ENCODE measurements at regions not wholly inside any gene's neighbourhood (a gene's known extent, or its start where the extent isn't known, plus 50 kb on each side); places are given as distances from the start of the nearest gene placed in this dataset.

DNA sequence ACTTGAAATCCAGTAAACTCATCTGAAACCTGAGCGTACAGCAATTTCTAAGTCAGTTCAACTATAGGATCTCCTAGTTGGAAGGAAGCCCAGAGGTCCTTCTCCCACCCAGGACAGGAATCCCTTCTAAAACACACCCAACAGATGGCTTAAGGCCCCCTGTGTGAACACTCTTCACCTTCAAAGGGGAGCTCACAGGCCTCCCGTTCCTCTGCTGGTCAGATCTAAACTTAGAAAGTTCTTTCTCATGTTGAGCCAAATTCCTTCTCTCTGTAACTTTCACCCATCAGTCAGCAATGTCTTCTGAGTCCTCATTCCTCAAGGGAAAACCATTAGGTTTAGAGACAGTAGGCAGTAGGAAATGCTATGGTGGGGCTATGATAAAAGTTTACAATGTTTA, 355.2 kb downstream of the PCNX1 start:
- DNase-seq (ENCODE audit: low read depth), result no peak
- in situ Hi-C loops (cut with HindIII; ENCODE audit: low pct_unique_long_range_greater_than_20kb, low sequenced_read_pairs), result no loop called here

DNA sequence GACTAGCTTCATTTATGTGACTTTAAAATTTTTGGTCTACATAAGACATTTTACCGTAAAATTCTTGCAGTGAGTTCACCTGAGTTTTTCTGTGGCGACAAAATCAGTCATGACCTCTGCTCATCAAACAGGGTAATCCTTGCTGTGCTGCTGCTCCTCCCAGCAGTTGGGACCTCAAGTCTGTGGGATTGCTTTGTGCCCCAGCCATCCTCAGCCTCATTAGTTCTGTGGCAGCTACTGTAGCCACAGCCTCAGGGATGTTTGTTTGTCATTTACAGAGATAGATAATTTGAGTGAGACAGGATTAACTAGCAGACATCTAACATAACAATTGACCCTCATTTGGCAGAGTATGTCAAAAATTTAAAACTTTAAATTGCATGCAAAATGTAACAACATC, 357.0 kb downstream of the PCNX1 start:
- in situ Hi-C loops (cut with HindIII; ENCODE audit: low pct_unique_long_range_greater_than_20kb, low sequenced_read_pairs), result no loop called here
- DNase-seq (ENCODE audit: low read depth), result no peak

DNA sequence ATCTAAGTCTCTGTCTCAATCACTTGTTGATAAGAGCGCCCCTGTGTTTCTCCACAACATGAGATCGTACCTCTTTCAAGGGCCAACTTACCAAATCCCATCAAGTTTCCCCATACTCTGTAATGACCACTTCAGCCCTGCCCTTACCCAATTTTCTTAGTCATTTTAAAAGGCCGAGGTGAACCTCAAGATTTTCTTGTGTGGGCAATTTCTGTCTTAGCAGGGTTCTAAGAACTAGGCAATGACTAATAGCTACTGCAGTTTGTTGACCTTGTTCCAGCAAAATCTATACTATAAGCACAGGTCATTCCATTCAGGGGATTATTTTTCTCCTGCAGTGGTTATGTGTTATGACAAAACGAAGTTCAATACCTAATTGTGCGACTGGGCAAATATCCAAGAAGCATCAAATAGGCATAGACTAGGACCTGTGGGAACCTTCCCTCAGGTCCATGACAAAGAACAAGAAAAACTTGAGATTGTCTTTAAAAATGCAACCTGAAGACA, 359.8 kb downstream of the PCNX1 start:
- DNase-seq (ENCODE audit: low read depth), result no peak
- in situ Hi-C loops (cut with HindIII; ENCODE audit: low pct_unique_long_range_greater_than_20kb, low sequenced_read_pairs), result no loop called here

DNA sequence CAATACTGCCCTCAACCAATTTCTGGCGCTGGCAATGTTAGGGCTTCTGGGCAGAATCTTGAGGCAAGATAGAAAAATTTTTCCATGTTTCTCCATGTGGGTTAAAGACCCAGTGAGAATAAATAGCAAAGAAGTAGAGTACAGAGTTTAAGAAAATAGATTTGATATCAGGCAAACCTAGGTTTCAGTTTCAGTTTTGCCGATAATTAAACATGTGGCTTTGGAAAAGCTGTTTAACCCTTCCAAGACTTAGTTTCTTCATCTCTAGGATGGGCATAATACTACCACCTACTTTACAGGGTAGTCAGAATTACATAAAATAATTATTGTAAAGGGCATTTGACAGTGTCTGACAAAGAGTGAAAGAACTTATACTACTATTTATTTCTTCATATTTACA, 360.4 kb downstream of the PCNX1 start:
- no peak for DNase-seq (ENCODE audit: low read depth)
- in situ Hi-C loops (cut with HindIII; ENCODE audit: low pct_unique_long_range_greater_than_20kb, low sequenced_read_pairs), result no loop called here

DNA sequence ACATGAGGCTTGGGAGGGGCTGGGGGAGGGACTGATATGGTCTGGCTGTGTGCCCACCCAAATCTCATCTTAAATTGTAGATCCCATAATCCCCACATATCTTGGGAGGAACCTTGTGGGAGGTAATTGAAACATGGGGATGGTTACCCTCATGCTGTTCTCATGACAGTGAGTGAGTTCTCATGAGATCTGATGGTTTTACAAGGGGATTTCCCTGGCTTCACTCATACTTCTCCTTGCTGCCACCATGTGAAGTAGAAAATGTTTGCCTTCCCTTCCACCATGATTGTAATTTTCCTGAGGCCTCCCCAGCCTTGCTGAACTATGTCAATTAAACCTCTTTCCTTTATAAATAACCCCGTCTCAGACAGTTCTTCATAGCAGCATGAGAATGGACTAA, 362.9 kb downstream of the PCNX1 start:
- in situ Hi-C loops (cut with HindIII; ENCODE audit: low pct_unique_long_range_greater_than_20kb, low sequenced_read_pairs), result no loop called here
- DNase-seq (ENCODE audit: low read depth), result no peak

DNA sequence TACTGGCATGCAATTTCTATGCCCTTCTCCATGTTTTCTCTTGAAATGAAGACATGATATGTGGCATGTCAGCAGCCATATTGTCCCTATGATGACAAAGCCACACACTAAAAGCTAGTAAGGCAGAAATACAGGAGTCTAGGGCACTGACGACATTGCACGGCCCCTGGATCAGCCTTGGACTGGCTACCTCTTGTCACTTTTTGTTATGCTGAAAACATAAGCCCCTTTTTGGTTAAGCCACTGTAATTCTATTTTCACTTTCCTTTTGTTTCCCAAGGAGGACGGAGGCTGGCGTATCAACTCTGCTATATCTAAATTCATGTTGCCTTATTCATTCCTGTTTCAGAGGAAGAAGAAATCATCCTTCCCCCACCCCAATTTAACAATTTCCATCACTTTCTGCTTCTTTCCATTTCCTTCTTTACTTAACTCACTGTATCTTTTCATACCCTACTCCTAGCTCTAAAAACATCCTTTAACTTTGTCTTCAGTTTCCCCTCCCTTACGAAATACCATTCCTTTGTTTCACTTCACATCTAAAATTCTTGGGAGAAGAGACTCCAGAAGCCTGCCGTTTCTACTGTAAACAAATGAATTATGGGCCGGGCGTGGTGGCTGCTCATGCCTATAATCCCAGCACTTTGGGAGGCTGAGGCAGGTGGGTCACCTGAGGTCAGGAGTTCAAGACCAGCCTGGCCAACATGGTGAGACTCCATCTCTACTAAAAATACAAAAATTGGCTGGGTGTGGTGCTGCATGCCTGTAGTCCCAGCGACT, 364.1 kb downstream of the PCNX1 start:
- DNase-seq (ENCODE audit: low read depth), result no peak
- in situ Hi-C loops (cut with HindIII; ENCODE audit: low pct_unique_long_range_greater_than_20kb, low sequenced_read_pairs), result no loop called here

DNA sequence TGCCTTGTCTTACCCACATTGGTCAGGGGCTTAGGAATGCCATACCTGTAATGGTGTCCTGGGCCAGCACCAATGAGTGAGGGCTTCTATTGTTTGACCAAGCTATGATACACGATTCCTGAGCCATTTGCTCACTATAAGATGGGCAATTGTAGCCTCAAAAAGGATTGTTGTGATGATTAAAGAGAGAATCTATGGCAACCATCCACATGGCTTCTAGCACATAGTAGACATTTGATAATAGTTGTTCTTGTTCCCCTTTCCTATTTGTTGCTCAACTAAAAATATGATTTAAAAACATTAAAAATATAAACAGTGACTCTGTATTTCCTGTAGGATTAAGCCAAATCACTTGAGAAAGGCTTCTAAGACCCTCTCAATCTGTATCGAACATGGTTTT, 366.1 kb downstream of the PCNX1 start:
- in situ Hi-C loops (cut with HindIII; ENCODE audit: low pct_unique_long_range_greater_than_20kb, low sequenced_read_pairs), result no loop called here
- no peak for DNase-seq (ENCODE audit: low read depth)

DNA sequence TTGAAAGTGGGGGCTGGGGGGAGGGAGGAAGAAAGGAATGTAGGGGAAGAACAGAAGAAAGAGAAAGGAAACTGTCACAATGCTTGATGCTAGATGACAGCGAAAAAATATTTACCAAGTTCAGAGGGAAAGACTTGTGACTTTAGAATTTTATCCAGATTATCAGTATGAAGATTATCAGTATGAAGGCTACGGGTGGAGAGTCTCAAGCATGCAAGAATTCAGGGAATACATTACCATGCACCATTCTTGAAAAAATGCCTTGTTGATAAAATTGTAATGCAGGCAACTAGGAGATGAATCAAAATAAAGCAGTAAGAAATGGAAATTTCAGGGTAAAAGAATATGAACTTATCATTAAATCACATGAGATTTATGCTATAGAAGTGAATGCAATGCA, 376.8 kb downstream of the PCNX1 start:
- in situ Hi-C loops (cut with HindIII; ENCODE audit: low pct_unique_long_range_greater_than_20kb, low sequenced_read_pairs), result no loop called here

DNA sequence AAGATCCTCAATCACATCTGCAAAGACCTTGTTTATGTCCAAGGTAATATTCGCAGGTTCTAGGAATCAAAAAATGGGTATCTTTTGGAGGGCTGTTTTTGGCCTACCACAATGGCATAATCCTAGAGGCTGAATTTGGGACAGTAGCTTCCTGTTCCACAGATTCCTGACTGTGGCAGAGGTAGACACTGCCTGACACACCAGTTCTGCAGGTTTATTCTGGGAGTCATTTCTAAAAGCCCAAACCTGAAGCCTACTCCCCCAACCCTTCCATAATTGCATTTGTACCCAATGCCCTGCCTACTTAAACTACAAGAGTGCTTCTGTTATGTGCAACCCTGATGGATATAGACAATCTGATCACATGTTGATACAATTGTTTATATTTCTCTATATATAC, 378.9 kb downstream of the PCNX1 start:
- no peak for DNase-seq (ENCODE audit: low read depth)
- in situ Hi-C loops (cut with HindIII; ENCODE audit: low pct_unique_long_range_greater_than_20kb, low sequenced_read_pairs), result no loop called here

More for the DNA sequence above, 376.8 kb downstream of the PCNX1 start:
- no peak for DNase-seq (ENCODE audit: low read depth)

DNA sequence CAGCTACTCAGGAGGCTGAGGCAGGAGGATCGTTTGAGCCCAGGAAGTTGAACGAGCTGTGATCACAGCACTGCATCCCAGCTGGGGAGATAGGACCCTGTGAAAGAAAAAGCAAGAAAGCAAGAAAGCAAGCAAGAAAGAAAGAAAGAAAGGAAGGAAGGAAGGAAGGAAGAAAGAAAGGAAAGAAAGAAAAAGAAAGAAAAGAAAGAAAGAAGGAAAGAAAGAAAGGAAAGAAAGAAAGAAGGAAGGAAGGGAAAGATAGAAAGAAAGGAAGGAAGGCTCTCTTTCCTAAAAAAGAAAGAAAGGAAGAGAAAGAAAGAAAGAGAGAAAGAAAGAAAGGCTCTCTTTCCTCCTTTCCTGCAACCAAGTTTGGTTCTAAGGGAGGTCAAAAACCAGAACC, 380.3 kb downstream of the PCNX1 start:
- in situ Hi-C loops (cut with HindIII; ENCODE audit: low pct_unique_long_range_greater_than_20kb, low sequenced_read_pairs), result no loop called here
- DNase-seq (ENCODE audit: low read depth), result no peak

DNA sequence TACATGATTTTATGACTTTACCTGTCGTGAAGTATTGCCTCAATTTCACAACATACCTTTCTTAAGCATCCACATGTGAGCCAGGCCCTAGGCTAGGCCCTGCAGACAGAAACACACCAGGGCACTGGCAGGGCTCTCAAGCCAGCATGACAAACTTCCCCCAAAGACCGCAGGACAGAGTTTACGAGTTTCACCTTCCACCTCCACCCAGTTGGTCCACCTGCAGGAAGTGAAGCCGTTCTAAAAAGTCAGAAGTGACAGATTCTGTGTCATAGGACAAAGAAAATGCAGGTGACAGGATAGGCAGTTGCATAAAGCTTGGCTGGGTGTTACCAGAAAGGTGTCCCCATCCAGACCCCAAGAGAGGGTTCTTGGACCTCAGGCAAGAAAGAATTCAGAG, 382.3 kb downstream of the PCNX1 start:
- no peak for DNase-seq (ENCODE audit: low read depth)
- in situ Hi-C loops (cut with HindIII; ENCODE audit: low pct_unique_long_range_greater_than_20kb, low sequenced_read_pairs), result no loop called here

DNA sequence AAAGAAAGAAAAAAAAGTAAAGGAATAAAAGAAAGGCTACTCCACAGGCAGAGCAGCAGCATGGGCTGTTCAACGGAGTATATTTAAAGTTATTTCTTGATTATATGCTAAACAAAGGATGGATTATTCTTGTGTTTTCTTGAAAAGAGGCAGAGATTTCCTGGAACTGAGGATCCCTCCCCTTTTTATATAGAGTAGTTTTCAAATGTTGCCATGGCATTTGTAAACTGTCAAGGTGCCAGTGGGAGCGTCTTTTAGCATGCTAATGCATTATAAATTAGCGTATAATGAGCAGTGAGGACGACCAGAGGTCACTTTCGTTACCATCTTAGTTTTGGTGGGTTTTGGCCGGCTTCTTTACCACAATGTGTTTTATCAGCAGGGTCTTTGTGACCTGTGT, 383.0 kb downstream of the PCNX1 start:
- in situ Hi-C loops (cut with HindIII; ENCODE audit: low pct_unique_long_range_greater_than_20kb, low sequenced_read_pairs), result no loop called here
- DNase-seq (ENCODE audit: low read depth), result no peak

DNA sequence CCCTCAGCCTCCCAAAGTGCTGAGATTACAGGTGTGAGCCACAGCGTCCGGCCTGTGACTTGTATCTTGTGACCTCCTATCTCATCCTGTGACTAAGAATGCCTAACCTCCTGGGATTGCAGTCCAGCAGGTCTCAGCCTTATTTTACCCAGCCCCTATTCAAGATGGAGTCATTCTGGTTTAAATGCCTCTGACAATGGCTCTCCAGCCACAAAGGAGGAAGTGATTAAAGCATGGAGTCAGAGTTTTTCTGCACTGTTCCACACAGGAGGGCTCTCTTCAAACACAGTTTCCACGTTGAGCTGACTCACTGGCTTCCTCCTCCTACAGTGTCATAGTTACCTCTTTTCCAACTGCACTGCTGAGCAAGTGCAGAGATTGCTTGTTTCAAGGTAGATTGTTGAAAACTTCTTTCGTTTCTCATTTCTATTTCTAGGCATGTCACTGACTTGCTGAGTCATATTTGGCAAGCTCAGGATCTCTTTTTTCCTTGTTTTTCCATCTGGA, 383.8 kb downstream of the PCNX1 start:
- in situ Hi-C loops (cut with HindIII; ENCODE audit: low pct_unique_long_range_greater_than_20kb, low sequenced_read_pairs), result no loop called here
- peak; percentile 57 for DNase-seq (ENCODE audit: low read depth)

DNA sequence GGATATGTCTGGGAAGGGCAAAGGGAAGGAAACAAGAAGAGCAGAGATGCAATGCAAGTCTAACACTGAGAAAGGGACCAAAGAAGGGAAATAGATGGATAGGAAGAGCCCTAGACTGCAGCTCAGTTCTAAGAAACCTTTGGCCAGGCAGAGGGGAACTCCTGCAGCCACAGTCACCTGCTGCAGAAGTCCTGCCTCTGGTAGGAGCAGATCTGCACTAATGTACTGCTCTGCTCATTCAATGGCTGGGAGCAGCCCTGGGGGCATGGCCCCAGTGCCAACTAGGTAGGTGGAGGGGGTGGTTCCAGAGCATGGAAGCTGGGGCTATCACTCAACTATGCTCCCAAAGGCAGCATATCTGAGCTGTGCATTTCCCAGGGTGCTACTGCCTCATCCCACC, 388.9 kb downstream of the PCNX1 start:
- in situ Hi-C loops (cut with HindIII; ENCODE audit: low pct_unique_long_range_greater_than_20kb, low sequenced_read_pairs), result no loop called here
- no peak for DNase-seq (ENCODE audit: low read depth)

DNA sequence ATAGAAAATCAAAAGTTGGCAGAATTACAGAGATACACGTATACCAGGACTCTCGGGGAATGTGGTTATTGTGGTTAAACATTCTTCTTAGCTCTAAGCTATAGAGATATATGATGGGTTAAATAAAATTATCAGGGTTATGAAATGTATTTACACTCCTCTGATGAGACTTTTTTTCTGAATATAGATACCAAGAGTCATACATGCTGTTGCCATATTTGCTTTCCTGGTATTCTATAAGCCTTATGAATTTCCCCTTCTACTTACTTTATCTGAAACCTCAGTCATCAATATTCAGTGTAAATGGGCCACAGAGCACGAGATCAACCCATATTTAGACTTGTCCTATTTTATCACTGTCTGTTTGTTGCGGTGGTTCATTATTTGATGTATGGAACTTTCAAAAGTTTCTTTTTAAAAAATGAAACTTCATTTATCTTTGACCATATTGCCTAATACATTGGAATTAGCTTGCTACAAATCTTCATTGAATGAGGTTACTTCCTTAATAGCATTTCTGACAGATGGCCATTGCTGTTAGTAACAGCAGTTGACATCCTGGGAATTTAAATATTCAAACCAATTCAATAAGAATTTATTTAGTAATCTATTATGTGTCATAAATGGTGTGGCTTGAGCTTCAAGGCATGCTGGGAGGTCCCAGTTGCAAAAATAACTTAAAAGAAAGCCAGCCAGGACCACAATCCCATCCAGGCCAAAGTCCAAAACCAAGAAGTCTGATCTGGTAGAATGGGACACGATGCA, 393.5 kb downstream of the PCNX1 start:
- in situ Hi-C loops (cut with HindIII; ENCODE audit: low pct_unique_long_range_greater_than_20kb, low sequenced_read_pairs), result no loop called here
- DNase-seq (ENCODE audit: low read depth), result no peak

DNA sequence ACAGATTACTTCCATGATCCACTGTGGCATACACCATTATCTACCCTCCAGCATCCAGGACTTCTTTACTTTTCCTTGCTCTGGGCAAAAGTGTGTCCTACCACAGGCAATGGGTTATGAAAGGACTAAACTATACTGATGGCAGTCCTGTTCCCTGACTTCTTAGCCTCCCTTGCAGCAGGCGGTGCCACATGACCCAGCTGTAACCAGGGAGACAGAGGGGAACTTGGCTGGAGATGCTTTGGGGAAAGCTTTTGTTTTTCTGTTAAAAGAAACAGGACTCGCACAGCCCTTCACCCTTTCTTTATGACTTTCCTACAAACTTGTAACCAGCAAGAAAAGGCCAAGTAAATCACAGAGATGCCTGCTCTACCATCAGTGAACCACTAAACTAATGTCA, 394.4 kb downstream of the PCNX1 start:
- in situ Hi-C loops (cut with HindIII; ENCODE audit: low pct_unique_long_range_greater_than_20kb, low sequenced_read_pairs), result no loop called here
- DNase-seq (ENCODE audit: low read depth), result no peak

DNA sequence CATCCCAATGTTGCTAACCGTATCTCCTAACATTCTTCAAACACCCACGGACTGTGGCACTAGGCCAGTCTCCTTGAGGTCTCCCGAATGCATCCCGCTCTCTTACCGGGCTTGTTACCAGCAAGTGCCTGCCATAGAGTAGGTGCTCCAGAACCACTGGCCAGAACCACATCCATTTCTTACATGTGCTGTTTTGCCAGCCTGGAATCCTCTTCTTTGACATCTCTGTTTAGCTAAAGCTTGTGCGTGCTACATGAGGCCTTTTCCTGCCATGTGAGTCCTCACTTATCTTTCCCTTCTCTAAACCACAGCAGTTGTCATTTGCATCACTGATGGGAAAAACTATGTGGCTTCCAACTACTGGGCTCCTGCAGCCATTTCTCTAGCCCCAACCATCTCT, 397.4 kb downstream of the PCNX1 start:
- DNase-seq (ENCODE audit: low read depth), result no peak
- in situ Hi-C loops (cut with HindIII; ENCODE audit: low pct_unique_long_range_greater_than_20kb, low sequenced_read_pairs), result no loop called here

DNA sequence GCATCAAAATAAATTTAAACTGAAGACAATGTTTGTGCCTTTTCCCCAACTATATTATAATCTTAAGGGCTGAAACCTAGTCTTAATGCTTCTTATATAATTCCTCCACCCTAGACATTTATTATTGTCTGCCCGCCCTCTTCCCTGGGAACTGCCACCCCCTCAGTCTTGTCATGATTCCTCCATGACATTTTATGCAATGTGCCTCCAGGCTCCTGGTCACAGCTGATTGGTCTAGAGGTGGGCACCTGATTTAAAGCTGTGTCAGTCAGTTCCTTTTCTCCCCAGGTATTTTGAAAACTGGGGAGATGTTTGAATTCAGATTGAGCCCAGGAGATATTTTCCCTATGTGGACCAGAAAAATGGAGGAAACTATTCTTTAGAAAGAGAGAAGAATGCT, 401.4 kb downstream of the PCNX1 start:
- in situ Hi-C loops (cut with HindIII; ENCODE audit: low pct_unique_long_range_greater_than_20kb, low sequenced_read_pairs), result no loop called here

DNA sequence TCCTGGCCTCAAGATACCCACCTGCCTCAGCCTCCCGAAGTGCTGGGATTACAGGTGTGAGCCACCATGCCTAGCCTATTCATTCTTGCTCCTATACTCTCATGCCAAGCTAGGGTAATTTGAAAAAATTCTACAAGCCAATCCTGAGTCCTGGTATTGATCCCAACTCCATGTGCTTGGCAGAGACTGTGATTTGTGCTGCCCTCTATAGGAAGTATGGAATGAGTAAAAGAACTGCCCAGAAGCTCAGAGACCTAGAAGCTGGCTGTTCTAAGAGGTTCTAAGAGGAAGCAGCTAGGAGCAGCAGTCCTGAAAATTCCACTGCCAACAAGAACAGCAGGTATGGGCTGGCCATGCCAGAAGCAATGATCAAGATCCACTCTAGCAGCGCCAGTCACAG, 402.5 kb downstream of the PCNX1 start:
- no peak for DNase-seq (ENCODE audit: low read depth)
- in situ Hi-C loops (cut with HindIII; ENCODE audit: low pct_unique_long_range_greater_than_20kb, low sequenced_read_pairs), result no loop called here

More for the DNA sequence above, 401.4 kb downstream of the PCNX1 start:
- no peak for DNase-seq (ENCODE audit: low read depth)
